Caki2 (cell line): ENCODE measurements at regions not wholly inside any gene's neighbourhood (a gene's known extent, or its start where the extent isn't known, plus 50 kb on each side); places are given as distances from the start of the nearest gene placed in this dataset.
"Not testable (repeated sequence)": the region's sequence is repeated elsewhere in the genome, so short reads cannot be mapped to it uniquely, and the experiment has no call there.

Source experiments
- DNase-seq: peaks from one replicate; pipeline ENCODE4 v3.0.0-alpha.2; 2015; ENCODE audit warnings: low read depth
- in situ Hi-C: cut with HindIII; loops from 2 replicates; pipeline ENCODE4 v1.10.0; 2016; ENCODE audit warnings: low sequenced_read_pairs, low pct_unique_long_range_greater_than_20kb, mixed read lengths

DNA sequence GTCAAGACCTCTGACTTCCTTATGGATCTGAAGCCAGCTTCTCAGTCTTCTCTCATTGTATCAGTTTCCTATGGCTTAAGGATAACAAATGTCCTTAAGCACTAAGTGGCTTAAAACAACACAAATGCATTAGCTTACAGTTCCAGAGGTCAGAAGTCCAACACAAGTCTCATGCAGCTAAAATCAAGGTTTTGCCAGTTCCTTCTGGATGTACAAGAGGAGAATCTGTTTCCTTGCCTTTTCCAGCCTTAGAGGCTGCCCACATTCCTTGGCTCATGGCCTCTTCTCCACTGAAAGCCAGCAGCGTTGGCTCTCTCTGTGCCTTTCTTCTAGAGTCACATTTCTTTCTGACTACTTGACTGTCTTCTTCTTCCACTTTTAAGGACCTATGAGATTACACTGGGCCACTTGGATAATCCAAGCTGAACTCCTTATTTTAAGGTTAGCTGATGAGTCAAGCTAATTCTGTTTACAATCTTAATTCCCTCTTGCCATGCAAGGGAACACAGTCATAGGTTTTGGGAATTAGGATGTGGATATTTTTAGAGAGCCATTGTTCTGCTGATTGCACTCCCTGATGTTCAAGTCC lies 179.0 kb downstream of the BCAS1 start:
- no peak for DNase-seq
- in situ Hi-C loops, result no loop called here

DNA sequence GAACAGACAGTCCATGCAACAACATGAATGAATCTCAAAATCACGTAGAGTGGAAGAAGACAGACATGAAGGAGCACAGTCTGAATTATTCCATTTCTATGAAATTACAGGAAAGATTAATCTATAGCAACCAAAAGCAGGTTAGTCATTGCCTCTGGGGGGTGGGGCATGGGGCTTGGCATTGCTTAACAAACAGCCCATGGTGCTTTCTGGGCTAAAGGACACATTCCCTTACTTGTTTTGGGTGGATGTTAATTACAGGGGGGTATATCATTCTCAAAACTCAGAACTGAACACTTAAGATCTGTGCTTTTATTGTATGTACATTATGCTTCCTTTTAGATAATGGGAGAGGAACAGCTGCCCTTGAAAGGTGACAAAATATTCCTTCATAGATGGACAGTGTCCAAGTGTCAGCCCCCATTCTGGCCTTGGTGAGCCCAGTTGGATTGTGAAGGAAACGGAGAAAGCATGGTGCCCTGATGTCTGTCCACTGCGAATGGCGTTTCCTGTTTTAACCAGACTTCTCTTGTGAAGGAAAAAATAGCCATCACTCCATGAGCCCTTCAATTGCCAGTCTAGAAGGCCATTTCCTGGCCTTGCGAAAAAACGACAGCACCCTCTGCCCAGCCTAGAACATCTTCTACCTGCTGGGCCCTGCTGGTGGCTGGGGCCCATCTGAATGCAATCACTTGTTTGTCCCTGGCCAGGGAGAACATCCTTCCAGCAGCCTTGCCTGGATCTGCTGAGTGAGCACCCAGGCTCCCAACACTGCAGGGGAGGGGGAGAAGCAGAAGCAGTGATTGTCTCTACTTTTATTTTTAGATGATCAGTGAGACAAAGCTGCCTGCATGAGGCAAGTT lies 179.7 kb downstream of the BCAS1 start:
- in situ Hi-C loops, result no loop called here
- DNase-seq, result no peak

DNA sequence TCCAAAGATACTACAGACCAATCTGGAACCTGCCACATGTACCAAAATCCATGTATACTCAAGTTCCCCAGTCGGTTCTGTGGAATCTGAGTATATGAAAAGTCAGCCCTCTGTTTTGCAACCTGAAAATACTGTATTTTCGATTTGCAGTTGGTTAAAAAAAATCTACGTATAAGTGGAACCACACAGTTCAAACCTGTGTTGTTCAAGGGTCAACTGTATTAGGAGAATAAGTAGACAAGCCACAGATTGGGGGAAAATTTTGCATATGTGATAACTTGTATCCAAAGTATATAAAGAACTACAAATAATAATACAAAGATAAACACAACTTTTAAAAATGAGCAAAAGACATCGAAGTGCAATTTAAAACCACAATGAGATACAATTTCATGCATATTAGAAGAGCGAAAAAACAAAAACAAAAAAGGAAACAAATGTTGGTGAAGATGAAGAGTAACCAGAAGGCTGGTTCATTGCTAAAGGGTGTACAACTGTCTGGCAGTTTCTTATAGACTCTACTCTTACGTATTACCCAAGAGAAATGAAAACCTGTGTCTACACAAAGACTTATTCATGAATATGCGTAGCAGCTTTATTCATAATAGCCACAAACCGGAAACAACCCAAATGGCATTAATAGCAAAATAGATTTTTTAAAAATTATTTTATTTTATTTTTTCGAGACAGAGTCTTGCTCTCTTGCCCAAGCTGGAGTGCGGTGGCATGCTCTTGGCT lies 180.8 kb downstream of the BCAS1 start:
- in situ Hi-C loops, result no loop called here
- DNase-seq, result no peak

DNA sequence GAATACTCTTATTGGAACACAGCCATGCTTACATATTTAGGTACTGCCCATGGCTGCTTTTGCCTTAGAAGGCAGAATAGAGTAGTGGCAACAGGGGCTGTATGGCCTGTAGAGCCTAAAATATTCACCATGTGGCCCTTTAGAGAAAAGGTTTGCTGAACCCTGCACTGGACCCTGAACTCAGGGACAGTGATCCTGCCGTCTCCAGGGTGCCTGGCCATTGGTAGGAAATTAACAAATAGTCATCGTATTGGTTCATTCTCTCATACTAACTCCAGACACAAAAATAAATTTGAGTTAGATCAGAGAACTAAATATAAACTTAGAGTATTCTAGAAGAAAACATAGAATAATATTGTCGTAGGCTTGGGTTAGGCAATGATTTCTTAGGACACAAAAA lies 181.4 kb downstream of the BCAS1 start:
- in situ Hi-C loops, result no loop called here
- DNase-seq, result no peak

DNA sequence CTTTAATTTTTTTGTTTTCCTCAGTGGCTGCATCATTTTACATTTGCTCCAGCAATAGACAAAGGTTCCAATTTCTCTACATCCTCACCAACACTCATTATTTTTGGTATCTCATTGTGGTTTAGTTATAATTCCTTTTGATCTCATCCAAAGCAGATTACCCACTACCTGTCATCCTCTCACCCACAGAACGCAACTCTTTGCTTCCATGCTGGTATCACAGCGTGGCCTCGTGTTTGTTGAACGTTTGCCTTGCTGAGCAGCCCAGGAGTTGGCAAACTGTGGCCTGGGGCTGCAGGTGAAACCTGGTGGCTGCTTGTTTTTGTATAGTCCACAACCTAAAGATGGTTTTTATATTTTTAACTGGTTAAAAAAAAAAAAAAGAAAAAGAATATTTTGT lies 181.9 kb downstream of the BCAS1 start:
- no peak for DNase-seq
- in situ Hi-C loops, result no loop called here

DNA sequence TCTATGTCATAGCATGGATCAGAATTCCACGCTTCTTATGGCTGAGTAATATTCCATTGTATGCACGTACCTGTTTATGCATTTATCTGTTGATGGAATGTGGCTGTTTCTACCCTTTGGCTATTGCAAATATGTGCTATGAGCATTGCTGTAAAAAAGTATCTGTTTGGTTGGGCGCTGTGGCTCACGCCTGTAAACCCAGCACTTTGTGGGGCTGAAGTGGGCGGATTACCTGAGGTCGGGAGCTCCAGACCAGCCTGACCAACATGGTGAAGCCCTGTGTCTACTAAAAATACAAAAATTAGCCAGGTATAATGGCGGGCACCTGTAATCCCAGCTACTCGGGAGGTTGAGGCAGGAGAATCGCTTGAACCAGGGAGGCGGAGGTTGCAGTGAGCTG lies 182.4 kb downstream of the BCAS1 start:
- no peak for DNase-seq
- in situ Hi-C loops, result no loop called here

DNA sequence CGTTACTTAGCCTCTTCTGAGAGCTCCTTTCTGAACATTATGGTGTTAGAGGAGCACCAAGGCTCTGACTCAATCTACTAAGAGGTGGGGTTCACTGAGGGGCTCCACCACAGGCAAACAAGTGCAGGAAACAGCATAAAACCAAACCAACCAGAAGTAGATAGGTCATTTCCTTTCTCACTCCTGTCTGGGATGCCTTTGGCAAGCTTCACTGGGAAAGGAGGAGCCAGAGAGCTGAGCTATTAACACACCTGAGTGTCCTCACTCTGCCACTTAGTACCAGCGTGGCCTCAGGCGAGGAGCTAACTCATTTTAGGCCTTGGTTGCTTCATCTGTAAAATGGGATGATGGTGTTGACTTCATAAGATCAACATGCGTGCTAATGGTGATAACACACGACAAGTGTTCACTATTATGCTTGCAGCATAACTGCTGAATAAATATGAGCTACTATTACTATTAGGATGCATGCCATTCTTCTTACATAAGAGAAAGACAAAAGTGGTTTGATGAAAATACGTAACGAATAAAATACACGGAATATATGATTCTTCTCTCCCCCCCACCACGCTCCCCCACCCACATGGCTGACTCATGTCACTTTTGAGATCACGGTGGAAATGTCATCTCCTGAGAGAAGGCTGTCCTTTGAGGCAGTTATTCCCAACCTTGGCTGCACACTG lies 185.4 kb downstream of the BCAS1 start:
- in situ Hi-C loops, result no loop called here
- DNase-seq, result no peak

DNA sequence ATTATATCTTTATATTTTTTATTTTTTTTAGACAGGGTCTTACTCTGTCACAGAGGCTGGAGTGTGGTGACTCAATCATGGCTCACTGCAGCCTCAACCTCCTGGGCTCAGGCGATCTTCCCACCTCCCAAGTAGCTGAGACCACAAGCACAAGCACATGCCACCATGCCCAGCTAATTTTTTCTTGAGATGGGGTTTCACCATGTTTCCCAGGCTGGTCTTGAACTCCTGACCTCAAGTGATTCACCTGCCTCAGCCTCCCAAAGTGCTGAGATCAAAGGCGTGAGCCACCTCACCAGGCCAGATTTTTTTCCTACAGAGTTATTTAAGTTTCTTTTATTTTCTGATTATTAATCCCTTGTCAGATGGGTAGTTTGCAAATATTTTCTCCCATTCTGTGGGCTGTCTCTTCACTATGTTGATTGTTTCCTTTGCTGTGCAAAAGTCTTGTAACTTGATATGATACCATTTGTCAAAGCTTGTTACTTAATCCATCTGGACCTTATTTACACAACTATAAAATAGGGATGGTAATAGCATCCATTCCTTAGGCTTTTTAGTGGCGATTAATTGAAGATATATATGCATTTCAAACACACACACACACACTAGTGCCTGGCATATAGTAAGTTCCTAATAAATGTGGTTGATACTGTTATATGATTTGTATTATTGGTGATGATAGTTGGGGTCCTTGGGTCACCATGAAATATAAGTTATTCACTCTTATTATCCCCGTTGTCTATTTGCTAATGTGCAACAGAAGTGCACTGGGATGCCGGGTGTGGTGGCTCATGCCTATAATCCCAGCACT lies 187.1 kb downstream of the BCAS1 start:
- in situ Hi-C loops, result no loop called here
- peak; percentile 51 for DNase-seq

DNA sequence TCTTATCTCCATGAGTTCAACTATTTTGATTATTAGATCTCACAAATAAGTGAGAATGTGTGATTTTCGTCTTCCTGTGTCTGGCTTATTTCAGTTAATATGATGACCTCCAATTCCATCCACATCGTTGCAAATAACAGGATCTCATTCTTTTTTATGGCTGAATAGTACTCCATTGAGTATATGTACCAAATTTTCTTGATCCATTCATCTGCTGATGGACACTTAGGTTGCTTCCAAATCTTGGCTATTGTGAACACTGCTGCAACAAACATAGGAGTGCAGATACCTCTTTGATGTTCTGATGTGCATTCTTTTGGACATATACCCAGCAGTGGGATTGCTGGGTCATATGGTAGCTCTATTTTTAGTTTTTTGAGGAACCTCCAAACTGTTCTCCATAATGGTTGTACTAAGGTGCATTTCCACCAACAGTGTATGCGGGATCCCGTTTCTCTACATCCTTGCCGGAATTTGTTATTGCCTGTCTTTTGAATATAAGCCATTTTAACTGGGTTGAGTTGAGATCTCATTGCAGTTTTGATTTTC lies 187.9 kb downstream of the BCAS1 start:
- DNase-seq, in situ Hi-C loops: not testable (repeated sequence)

DNA sequence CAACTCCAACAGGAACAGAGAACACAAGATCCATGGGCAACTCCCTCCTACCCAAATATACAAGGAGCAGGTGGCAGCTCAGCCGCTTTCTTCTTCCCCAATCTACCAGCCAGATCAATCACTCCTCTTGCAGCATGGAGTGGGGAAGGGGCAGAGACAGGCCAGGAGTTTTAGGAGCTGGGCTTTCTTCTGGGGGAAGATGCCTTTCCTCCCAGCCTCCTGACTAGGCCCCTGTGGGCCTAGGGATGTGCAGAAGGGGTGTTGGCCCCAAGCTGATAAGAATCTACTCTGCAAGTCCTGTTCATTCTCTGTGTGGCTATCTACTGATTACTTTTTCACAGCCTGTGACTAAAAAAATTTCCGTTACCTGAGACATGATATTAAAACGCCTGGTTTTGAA lies 189.0 kb downstream of the BCAS1 start:
- DNase-seq, result no peak
- in situ Hi-C loops, result no loop called here

DNA sequence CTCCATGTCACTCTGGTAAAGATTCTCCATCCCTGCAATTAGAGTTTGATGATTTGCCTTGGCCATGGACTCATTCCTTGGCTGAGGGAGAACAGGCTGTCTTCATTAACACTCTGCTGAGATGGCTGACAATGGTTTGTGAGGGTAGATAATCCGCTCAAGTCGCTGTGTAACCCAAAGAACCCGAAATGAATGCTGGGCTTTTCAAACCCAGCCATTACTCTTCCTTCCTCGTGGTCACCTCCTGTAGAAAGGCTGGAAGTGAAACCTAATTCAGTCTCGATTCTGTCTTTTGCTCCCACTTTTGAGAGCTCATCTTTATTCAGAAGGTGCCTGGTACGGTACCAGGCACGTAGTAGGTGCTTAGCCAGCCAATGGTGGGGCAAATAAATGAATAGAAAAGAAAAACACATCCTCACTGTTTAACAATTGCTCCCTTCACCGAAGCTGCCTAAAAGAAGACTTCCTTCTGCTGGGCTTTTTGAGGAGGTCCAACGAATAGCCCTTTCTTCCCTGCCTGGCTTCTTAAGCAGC lies 190.2 kb downstream of the BCAS1 start:
- in situ Hi-C loops, result no loop called here
- DNase-seq, result no peak

DNA sequence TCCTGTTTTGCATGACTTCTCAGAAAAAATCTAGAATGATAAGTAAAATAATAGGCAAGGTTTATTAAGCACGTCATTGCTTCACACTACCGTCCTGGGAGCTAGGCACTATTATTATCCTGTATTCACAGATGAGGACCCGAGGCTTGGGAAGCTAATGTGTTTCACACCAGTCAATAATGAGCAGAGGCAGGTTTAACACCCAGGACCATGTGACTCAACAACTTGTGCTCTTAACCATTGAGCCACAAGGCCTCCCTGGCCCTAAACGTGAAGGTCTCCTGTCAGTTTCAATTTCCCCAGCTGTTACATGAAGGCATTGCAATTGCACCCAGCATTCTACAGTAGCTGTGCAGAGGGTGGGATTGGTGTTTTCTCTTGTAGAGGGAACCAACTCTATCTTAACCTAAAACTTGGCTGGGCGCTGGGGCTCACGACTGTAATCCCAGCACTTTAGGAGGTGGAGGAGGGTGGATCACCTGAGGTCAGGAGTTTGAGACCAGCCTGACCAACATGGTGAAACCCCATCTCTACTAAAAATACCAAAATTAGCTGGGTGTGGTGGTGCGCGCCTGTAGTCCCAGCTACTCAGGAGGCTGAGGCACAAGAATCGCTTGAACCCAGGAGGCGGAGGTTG lies 191.2 kb downstream of the BCAS1 start:
- no peak for DNase-seq
- in situ Hi-C loops, result no loop called here

DNA sequence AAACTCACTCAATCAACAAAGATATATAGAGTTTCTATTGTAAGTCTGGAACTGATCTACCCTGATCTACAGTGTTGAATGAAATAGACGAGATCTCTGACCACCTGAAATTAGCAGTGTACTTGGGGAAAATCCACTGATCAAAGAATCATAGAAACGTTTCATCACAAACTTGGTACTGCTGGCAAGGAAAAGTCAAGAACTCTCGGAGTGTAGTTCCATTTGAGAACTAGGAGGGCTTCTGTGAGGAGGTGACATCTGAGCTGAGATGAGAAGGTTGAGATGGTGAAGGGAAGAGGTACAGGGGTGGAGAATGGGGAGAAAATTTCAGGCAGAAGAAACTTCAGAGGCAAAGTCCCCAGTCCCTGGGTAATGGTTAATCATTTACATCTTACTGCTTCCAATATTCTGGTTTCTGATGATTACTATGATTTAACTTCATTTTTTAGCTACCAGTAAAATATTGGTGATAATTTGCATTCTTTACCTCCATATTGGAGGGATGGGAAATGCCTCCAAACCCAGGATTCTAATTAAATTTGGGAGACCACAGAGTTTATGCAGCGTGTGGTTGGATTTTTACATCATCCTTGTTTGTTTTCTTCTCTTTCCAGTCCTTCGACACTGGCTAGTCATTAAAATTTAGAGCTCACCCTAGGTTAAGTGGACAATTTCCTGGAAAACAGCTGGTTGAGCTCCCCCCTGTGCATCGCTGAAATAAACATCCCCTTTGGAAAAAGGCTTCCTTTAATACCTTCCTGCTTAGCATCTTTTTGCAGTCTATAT lies 191.9 kb downstream of the BCAS1 start:
- DNase-seq, result no peak
- in situ Hi-C loops, result no loop called here

DNA sequence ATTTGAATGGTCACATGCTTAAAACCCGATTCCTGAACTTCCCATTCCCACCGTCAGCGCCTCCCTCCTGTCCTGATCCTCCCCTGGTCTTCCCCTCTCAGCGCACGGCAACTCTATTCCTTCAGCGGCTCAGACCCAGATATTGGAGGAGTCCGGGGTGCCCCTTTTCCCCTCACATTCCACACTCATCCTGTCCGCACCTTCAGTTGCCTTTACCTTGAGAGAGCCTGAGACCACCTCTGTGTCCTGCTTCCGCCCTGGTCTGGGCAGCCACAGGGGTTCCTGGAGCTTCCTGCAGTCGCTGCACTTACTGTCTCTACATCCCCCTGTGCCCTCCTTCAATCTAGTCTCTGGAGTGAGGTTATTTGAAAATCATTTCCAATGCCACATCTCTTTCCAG lies 193.4 kb downstream of the BCAS1 start:
- in situ Hi-C loops, result no loop called here
- no peak for DNase-seq

DNA sequence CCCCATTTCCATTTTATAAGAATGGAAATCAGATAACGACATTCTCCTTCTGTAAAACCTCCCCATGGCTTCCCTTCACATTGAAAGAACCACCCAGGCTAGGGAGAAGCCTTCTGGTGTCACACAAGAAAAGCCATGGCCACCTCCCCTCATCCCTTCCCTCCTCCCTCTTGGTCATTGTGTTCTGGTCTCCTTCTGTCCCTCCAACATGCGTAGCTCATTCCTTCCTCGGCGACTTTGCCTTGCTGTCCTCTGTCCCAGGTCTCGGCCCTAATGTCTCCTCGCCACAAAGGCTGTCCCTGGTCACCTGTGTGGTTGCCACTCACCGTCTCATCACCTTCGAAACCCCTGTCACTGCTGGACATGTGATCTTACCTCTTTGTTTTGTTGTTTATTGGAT lies 193.9 kb downstream of the BCAS1 start:
- no peak for DNase-seq
- in situ Hi-C loops, result no loop called here

DNA sequence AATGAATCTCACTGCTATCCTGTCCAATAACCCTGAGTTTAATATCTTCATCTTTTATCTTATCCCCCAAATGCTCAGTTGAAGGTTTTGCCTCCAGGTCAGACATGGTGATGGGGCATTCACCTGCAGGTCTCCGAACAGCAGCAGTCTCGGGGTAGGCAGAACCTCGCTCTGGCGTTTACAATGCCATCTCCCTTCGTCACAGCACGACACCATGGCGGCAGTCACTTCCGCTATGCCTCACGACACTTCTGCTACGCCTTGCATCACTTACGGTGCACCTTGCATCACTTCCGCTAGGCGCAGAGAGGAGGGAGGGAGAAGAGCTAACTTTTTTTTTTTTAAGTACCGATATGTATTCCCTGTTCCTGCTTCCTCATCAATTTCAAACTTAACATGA lies 194.9 kb downstream of the BCAS1 start:
- no peak for DNase-seq
- in situ Hi-C loops, result no loop called here
